ENCODE measurements at regions not wholly inside any gene's neighbourhood (a gene's known extent, or its start where the extent isn't known, plus 50 kb on each side); places are given as distances from the start of the nearest gene placed in this dataset.
"Not testable (repeated sequence)": the region's sequence is repeated elsewhere in the genome, so short reads cannot be mapped to it uniquely, and the experiment has no call there.

DNA sequence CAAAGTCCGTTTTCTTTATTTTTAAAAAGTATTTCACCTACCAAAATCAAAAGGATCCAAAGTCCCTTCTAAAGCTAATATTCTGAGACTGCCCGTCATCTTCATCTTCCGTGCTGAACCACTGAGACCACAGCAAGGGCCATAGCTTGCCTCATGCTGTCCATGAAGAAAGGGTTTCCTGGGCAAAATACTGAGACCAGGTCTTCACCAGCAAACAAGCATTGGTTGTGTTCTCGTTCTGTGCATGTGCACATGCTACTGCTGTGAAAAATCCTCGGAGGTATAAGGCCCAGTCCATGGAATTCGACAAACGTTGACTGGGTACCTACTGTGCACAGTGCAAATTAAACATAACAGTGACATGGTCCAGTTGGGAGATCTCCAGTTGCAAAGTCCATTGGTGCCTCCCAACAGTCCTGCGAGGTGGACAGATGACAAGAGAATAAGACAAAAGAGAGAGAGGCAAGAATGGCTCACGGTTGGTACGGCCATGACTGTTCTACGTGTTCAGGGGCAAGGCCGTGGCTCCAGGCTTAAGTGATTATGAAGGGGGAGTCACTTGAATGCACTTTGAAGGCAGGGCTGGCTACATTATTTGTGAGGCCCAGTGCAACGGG lies 192.6 kb upstream of the GLI2 start:
- Histone ChIP-seq H3K4me3 (no peak overlapping the region), H3K27me3 (no peaks in the 10 kb centered on the region), H3K4me1 (peaks cover 10 to 19% of the 10 kb centered on the region in 2 donors), H3K9me3 (no peaks in the 10 kb centered on the region), H3K27ac (peak overlapping the region in 1 of 2 donors; percentile 10), H3K36me3 (no peaks in the 10 kb centered on the region)
- TF ChIP-seq, protein P1, sequence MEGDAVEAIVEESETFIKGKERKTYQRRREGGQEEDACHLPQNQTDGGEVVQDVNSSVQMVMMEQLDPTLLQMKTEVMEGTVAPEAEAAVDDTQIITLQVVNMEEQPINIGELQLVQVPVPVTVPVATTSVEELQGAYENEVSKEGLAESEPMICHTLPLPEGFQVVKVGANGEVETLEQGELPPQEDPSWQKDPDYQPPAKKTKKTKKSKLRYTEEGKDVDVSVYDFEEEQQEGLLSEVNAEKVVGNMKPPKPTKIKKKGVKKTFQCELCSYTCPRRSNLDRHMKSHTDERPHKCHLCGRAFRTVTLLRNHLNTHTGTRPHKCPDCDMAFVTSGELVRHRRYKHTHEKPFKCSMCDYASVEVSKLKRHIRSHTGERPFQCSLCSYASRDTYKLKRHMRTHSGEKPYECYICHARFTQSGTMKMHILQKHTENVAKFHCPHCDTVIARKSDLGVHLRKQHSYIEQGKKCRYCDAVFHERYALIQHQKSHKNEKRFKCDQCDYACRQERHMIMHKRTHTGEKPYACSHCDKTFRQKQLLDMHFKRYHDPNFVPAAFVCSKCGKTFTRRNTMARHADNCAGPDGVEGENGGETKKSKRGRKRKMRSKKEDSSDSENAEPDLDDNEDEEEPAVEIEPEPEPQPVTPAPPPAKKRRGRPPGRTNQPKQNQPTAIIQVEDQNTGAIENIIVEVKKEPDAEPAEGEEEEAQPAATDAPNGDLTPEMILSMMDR (IDR thresholded peaks at IDR 0.05): no peak
- DNase-seq (ENCODE audit: low spot score in 2 of 2): no peak
- intact Hi-C loops (cut with DNase I): loop anchor here (5.0 to 10.0 kb wide), 2 partner anchors 318 to 369 kb away; partner anchors contain the start of gene TMEM185B

DNA sequence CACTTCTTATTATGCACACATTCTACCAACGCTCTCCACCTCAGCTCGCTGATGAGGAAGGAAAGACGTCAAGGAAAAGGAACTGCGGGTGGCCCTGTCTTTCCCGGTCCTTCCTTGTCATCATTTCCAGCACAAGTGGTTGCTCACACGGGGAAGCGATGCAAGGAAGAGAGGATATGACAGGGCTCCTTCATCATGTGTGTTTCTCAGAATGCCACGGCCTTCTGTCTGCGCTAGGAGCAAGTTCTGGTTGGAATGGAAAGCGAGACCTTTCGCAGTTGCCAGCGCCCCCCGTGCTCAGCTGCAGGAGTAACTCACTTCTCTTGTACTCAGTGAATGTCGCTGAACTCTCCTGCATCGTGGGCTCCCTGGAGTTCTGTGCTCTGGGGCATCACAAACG lies 191.8 kb upstream of the GLI2 start:
- no peak for DNase-seq (ENCODE audit: low spot score in 2 of 2)
- H3K4me1 ChIP-seq: peaks cover 10 to 19% of the 10 kb centered on the region in 2 donors
- H3K27ac ChIP-seq: peak overlapping the region in 1 of 2 donors; percentile 53
- intact Hi-C loops (cut with DNase I): loop anchor here (5.0 to 10.0 kb wide), 2 partner anchors 319 to 368 kb away; partner anchors contain the start of gene TMEM185B
- H3K4me3 ChIP-seq: no peak overlapping the region
- TF ChIP-seq, protein P1 (IDR thresholded peaks at IDR 0.05): no peak
- no peaks in the 10 kb centered on the region for H3K27me3 ChIP-seq
- H3K9me3 ChIP-seq: no peaks in the 10 kb centered on the region
- H3K36me3 ChIP-seq: no peaks in the 10 kb centered on the region

DNA sequence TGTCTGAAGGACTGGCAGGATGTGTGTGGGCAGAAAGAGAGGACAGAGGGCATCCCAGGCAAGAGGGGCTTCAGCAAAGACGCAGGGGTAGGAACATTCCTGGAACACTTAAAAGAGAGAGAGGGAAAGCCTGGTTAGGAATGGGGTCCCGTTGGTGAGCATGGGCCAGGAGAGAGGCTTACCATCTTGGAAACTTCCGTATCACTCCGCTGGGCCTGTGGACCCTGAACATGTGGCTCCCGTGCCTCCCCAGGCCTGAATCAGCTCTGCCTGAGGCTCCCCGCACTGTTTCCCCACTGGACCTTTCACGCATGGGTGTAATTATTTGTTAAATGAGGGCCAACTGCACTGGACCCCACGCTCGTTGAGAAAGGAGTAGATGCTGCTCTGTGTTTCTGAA lies 191.1 kb upstream of the GLI2 start:
- no peaks in the 10 kb centered on the region for H3K9me3 ChIP-seq
- intact Hi-C loops (cut with DNase I): loop anchor here (5.0 to 10.0 kb wide), 2 partner anchors 320 to 368 kb away; partner anchors contain the start of gene TMEM185B
- H3K4me1 ChIP-seq: peaks cover 10 to 17% of the 10 kb centered on the region in 2 donors
- H3K27ac ChIP-seq: peak overlapping the region in 1 of 2 donors; percentile 53
- no peaks in the 10 kb centered on the region for H3K27me3 ChIP-seq
- no peak overlapping the region for H3K4me3 ChIP-seq
- TF ChIP-seq, protein P1 (IDR thresholded peaks at IDR 0.05): no peak
- DNase-seq (ENCODE audit: low spot score in 2 of 2): no peak
- no peaks in the 10 kb centered on the region for H3K36me3 ChIP-seq

DNA sequence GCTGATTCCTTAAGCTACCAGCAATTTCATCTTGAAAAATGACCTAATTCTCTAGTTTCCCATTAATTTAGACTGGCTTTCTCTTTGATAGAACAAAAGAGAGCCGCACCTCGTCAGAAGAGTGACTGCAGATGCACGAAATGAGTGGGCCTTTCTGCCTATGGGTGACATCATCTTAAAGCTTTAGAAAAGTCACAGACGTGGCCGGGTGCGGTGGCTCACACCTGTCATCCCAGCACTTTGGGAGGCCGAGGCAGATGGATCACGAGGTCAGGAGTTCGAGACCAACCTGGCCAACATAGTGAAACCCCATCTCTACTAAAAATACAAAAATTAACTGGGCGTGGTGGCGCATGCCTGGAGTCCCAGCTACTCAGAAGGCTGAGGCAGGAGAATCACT lies 190.7 kb upstream of the GLI2 start:
- H3K36me3 ChIP-seq; DNase-seq (ENCODE audit: low spot score in 2 of 2); H3K4me3 ChIP-seq; H3K9me3 ChIP-seq; H3K27me3 ChIP-seq: not testable (repeated sequence)
- peaks cover 10 to 12% of the 10 kb centered on the region in 2 donors for H3K4me1 ChIP-seq
- intact Hi-C loops (cut with DNase I): loop anchor here (10.0 kb wide), 1 partner anchor 320 kb away; the partner anchor contains the start of gene TMEM185B
- H3K27ac ChIP-seq: peak overlapping the region in 1 of 2 donors; percentile 53

DNA sequence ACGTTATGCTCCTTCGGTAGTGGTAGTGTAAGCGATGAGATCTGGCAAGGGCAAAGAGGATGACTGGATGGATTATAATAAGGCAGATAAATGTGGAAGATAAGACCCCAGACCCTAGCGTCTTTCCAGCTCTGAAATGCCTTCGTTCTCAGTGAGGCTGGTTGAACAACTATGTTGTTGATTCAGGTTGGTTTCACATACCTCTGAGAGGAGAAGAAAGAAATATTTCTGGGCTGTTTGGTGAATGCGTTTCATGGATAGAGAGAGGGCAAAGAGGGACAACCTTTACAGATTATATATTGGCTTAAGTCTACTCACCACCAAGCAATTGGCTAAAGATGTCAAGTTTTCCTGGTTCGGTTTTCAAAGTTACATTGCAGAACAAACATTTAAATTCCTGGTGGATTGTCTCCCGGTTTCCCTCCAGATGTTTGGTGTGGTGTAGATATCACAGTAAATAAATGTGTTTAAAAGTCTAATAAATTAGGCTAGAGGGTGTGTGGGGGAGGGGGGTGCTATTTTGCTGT lies 190.1 kb upstream of the GLI2 start:
- no peak for DNase-seq (ENCODE audit: low spot score in 2 of 2)
- TF ChIP-seq, protein P1 (IDR thresholded peaks at IDR 0.05): no peak
- H3K4me1 ChIP-seq: peaks cover 8 to 10% of the 10 kb centered on the region in 2 donors
- no peaks in the 10 kb centered on the region for H3K36me3 ChIP-seq
- no peak overlapping the region for H3K27ac ChIP-seq
- no peak overlapping the region for H3K4me3 ChIP-seq
- intact Hi-C loops (cut with DNase I): loop anchor here (10.0 kb wide), 1 partner anchor 321 kb away; the partner anchor contains the start of gene TMEM185B
- no peaks in the 10 kb centered on the region for H3K27me3 ChIP-seq
- H3K9me3 ChIP-seq: no peaks in the 10 kb centered on the region

All from ascending aorta (tissue), 2 donors.